WTC11 (cell line): ENCODE measurements at regions not wholly inside any gene's neighbourhood (a gene's known extent, or its start where the extent isn't known, plus 50 kb on each side); places are given as distances from the start of the nearest gene placed in this dataset.

Experiments used
- ATAC-seq: fragments of 200-7000 bp; cut with Tn5 transposase; 2 replicates; pipeline ENCODE4 v1.10.0; 2021; ENCODE audit warnings: mild to moderate bottlenecking, moderate library complexity
- CTCF ChIA-PET: fragments of 300-600 bp; sonication (Branson Sonifier 250); formaldehyde crosslinking; loops from one replicate; lab custom pipeline; 2021; ENCODE audit warnings: antibody characterized with exemption; lab: Charles Lee
- POLR2A ChIA-PET: fragments of 350-600 bp; sonication (Branson Sonifier 250); formaldehyde crosslinking; loops from one replicate; lab custom pipeline; 2021; ENCODE audit warnings: antibody characterized with exemption; lab: Charles Lee
- DNase-seq: peaks from one replicate; pipeline ENCODE4 v3.0.0; 2021; ENCODE audit warnings: low spot score
- H3K27ac Mint-ChIP-seq: 2 replicates; pipeline ENCODE4 v1.8.0; 2021; ENCODE audit warnings: mixed read lengths
- H3K27me3 Mint-ChIP-seq: 2 replicates; pipeline ENCODE4 v1.8.0; 2021; ENCODE audit warnings: low read depth, mild to moderate bottlenecking, moderate library complexity, mixed read lengths
- H3K36me3 Mint-ChIP-seq: 2 replicates; pipeline ENCODE4 v1.8.0; 2021; ENCODE audit warnings: mixed read lengths
- H3K4me1 Mint-ChIP-seq: 2 replicates; pipeline ENCODE4 v1.8.0; 2022; ENCODE audit warnings: mixed read lengths
- H3K4me3 Mint-ChIP-seq: 2 replicates; pipeline ENCODE4 v1.8.0; 2021; ENCODE audit warnings: mild to moderate bottlenecking, moderate library complexity, mixed read lengths
- H3K9me3 Mint-ChIP-seq: 2 replicates; pipeline ENCODE4 v1.8.0; 2021; ENCODE audit warnings: mixed read lengths
- CREB1 ChIP-seq: sonication (generic); formaldehyde crosslinking; IDR thresholded peaks from 2 replicates; pipeline ENCODE4 v1.8.0; 2023; ENCODE audit warnings: mild to moderate bottlenecking, missing genetic modification reagents
- ELF4 ChIP-seq: sonication (generic); formaldehyde crosslinking; IDR thresholded peaks from 2 replicates; pipeline ENCODE4 v1.8.1; 2022; ENCODE audit warnings: low read depth, mild to moderate bottlenecking, moderate library complexity, missing genetic modification reagents
- ESRRA ChIP-seq: sonication (generic); formaldehyde crosslinking; IDR thresholded peaks from 2 replicates; pipeline ENCODE4 v1.8.1; 2022; ENCODE audit warnings: mild to moderate bottlenecking, missing genetic modification reagents, borderline replicate concordance
- ETV6 ChIP-seq: sonication (generic); formaldehyde crosslinking; IDR thresholded peaks from 2 replicates; pipeline ENCODE4 v1.8.1; 2022; ENCODE audit warnings: mild to moderate bottlenecking, missing genetic modification reagents
- GTF2I ChIP-seq: fragments of 250-450 bp; sonication (Bioruptor Pico); conservative IDR thresholded peaks from 2 replicates; pipeline ENCODE4 v1.4.0; 2021; ENCODE audit warnings: mild to moderate bottlenecking
- MXD4 ChIP-seq: fragments of 250-450 bp; sonication (Bioruptor Pico); IDR thresholded peaks from 2 replicates; pipeline ENCODE4 v1.8.0; 2021; ENCODE audit warnings: mild to moderate bottlenecking, moderate library complexity, borderline replicate concordance
- PRRX2 ChIP-seq: fragments of 250-450 bp; sonication (Bioruptor Pico); IDR thresholded peaks from 2 replicates; pipeline ENCODE4 v1.8.0; 2021; ENCODE audit warnings: mild to moderate bottlenecking
- TEAD4 ChIP-seq: sonication (generic); formaldehyde crosslinking; IDR thresholded peaks from 2 replicates; pipeline ENCODE4 v1.8.0; 2022; ENCODE audit warnings: mild to moderate bottlenecking, missing genetic modification reagents
- ZBTB21 ChIP-seq: sonication (generic); formaldehyde crosslinking; IDR thresholded peaks from 2 replicates; pipeline ENCODE4 v1.8.1; 2023; ENCODE audit warnings: mild to moderate bottlenecking, missing genetic modification reagents, borderline replicate concordance
- ZNF416 ChIP-seq: fragments of 250-450 bp; sonication (Bioruptor Pico); IDR thresholded peaks from 2 replicates; pipeline ENCODE4 v1.9.0; 2021; ENCODE audit warnings: mild to moderate bottlenecking, inconsistent platforms
- TF ChIP-seq, protein P1 (sequence below): sonication (generic); formaldehyde crosslinking; IDR thresholded peaks from 2 replicates; pipeline ENCODE4 v1.8.0; 2023; ENCODE audit warnings: mild to moderate bottlenecking, missing genetic modification reagents
- TF ChIP-seq, protein P2 (sequence below): sonication (generic); formaldehyde crosslinking; IDR thresholded peaks from 2 replicates; pipeline ENCODE4 v1.8.1; 2023; ENCODE audit warnings: mild to moderate bottlenecking, missing genetic modification reagents, moderate library complexity
- TF ChIP-seq, protein P3 (sequence below): fragments of 200-600 bp; IDR thresholded peaks from 2 replicates; pipeline ENCODE4 v1.8.0; 2022; ENCODE audit warnings: antibody characterized with exemption
- TF ChIP-seq, protein P4 (sequence below): fragments of 250-450 bp; sonication (Bioruptor Pico); IDR thresholded peaks from 2 replicates; pipeline ENCODE4 v1.9.0; 2021; ENCODE audit warnings: mild to moderate bottlenecking, borderline replicate concordance

DNA sequence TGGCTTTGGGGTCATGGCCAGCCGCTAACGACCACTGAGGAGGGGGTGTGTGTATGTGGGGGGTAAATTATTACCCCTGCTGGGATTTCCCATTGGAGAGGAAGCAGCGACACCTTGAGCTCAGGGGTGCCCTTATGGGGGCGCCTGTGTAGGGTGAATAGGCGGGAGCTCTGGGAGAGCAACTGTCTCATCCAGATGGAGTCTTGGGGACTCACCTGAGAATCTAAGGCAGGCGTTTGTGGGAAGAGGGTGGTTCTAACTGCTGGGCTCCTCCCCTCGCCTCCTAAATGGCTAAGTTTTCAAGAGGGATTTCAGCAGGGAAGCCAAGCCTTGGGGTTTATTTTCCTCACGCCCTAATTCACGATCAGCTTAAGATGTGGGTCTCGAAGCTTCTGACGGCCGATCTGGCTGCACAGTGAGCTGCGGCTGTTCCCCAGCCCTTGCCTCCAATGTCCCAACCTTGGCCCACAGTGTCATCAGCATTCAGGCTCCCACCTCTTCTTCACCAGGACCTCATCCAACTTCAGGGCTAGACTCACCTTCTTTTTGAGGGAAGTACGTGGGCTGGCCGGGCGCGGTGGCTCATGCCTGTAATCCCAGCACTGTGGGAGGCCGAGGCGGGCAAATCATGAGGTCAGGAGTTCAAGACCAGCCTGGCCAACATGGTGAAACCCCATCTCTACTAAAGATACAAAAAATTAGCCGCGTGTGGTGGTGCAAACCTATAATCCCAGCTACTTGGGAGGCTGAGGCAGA lies 136.9 kb upstream of the EEF2KMT start (continued):
- no peak for TF ChIP-seq TEAD4 (CRISPR knock-in tag)

DNA sequence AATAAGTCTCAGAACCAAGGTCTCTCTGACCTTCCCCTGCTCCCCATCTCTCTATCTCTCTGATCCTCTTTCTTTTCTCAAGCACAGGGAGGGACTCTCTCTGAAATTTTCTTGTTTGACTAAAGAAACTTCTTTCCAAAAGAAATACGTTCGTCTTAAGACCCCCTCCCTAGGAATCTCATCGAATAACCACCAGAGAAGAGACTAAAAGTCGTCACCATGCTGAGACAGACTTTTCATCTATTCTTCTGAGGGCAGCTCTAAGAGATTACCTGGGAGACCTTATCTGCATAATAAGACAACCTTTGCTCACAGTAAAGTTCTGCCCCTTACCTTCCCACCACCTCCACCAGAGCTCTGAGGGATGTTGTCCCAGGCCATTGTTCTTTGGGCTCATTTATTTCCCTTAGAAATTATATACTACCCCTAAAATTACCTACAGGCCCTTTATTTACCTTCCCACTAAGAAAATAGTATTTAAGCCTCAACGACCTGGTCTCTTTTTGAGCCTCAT lies 133.7 kb upstream of the EEF2KMT start:
- DNase-seq, result no peak
- POLR2A ChIA-PET, result no interaction called here
- CTCF ChIA-PET, result no interaction called here
- Mint-ChIP-seq H3K27me3 (peaks cover 3% of the 10 kb centered on the region), H3K27ac (no peak overlapping the region), H3K4me3 (no peak overlapping the region), H3K9me3 (peaks cover 16% of the 10 kb centered on the region), H3K4me1 (peaks cover 30% of the 10 kb centered on the region), H3K36me3 (peaks cover 15% of the 10 kb centered on the region)
- ATAC-seq, result peak; percentile 16; the same call in 1 of the 2 replicates
- no peak for TF ChIP-seq CREB1 (CRISPR knock-in tag)

DNA sequence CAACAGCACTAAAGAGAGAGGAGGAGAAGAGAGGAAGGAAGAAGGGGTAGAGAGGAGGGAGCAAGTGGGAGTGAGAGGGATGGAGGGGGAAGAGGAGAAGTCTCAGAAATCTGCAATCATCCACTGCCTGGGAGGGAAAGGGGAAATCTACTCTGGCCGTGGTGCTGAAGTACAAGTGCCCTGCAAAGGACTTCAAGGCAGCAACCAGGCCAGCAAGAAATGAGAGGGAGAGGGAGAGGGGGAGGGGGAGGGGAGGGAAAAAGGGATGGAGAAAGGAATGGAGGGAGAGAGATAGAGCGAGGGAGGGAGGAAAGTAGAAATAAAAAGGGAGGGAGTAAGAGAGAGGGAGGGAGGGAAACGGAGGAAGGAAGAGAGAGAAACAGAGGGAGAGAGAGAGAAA lies 130.8 kb upstream of the EEF2KMT start:
- H3K36me3 Mint-ChIP-seq, result peaks cover 15% of the 10 kb centered on the region
- peaks cover 42% of the 10 kb centered on the region for H3K4me1 Mint-ChIP-seq
- CTCF ChIA-PET, result interaction anchor here (1.0 kb wide), 1 partner anchor 172 kb away, joined by 3 read pairs; no protein-coding TSS in a partner anchor
- peaks cover 3% of the 10 kb centered on the region for H3K27me3 Mint-ChIP-seq
- no peak overlapping the region for H3K27ac Mint-ChIP-seq
- ATAC-seq, result peak; percentile 81
- POLR2A ChIA-PET, result interaction anchor here (0.5 kb wide), 1 partner anchor 311 kb away, joined by 3 read pairs; no protein-coding TSS in a partner anchor
- TF ChIP-seq, protein P1, sequence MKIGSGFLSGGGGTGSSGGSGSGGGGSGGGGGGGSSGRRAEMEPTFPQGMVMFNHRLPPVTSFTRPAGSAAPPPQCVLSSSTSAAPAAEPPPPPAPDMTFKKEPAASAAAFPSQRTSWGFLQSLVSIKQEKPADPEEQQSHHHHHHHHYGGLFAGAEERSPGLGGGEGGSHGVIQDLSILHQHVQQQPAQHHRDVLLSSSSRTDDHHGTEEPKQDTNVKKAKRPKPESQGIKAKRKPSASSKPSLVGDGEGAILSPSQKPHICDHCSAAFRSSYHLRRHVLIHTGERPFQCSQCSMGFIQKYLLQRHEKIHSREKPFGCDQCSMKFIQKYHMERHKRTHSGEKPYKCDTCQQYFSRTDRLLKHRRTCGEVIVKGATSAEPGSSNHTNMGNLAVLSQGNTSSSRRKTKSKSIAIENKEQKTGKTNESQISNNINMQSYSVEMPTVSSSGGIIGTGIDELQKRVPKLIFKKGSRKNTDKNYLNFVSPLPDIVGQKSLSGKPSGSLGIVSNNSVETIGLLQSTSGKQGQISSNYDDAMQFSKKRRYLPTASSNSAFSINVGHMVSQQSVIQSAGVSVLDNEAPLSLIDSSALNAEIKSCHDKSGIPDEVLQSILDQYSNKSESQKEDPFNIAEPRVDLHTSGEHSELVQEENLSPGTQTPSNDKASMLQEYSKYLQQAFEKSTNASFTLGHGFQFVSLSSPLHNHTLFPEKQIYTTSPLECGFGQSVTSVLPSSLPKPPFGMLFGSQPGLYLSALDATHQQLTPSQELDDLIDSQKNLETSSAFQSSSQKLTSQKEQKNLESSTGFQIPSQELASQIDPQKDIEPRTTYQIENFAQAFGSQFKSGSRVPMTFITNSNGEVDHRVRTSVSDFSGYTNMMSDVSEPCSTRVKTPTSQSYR (CRISPR knock-in tag), result peak; percentile 27; the same call in 1 of the 2 replicates
- TF ChIP-seq, protein P2, sequence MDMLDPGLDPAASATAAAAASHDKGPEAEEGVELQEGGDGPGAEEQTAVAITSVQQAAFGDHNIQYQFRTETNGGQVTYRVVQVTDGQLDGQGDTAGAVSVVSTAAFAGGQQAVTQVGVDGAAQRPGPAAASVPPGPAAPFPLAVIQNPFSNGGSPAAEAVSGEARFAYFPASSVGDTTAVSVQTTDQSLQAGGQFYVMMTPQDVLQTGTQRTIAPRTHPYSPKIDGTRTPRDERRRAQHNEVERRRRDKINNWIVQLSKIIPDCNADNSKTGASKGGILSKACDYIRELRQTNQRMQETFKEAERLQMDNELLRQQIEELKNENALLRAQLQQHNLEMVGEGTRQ (CRISPR knock-in tag), result no peak
- TF ChIP-seq, all 79 proteins: peak for 1
- peak; percentile 47 for DNase-seq
- peaks cover 16% of the 10 kb centered on the region for H3K9me3 Mint-ChIP-seq
- H3K4me3 Mint-ChIP-seq, result no peak overlapping the region

DNA sequence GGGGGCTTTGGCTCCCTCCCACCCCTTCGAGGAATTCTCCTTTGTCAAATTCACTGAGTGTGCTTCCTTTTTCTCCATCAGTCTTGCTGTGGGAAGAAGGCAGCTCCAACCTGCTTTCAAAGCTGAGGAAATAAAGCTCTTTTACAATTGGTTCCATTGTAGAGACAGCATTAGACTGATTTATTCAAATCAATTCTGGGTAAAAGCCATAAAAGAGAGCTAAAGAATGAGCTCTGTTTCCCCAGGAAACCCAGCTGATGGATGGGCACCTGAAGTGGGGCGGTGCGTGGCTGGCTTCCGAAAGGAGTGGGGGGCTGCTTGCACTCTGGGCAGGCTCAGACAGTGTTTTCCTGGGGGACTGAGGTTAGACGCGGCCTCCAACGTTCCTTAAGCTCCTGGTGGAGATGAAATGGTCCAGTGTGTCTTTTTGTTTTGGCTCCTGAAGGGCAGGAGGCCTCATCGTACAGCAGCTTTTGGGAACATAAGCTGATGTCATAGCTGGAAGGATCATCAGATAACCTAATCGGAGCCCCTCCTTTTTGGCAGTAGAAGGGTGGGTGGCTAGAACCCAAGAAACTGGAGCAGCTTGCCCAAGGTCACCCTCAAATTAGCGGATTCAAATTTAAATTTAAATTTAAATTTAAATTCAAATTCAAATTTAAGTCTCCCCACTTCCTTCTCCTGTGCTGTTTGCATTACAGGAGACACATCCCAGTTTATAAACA lies 128.5 kb upstream of the EEF2KMT start:
- DNase-seq (no peak), ATAC-seq (no peak)
- Mint-ChIP-seq H3K27me3 (no peaks in the 10 kb centered on the region; the same call in 1 of the 2 replicates), H3K9me3 (peaks cover 9% of the 10 kb centered on the region), H3K27ac (no peak overlapping the region), H3K36me3 (peaks cover 3% of the 10 kb centered on the region; the same call in 1 of the 2 replicates), H3K4me1 (peaks cover 34% of the 10 kb centered on the region), H3K4me3 (no peak overlapping the region)
- ChIA-PET POLR2A (no interaction called here), CTCF (interaction anchor here (1.0 to 1.4 kb wide), 4 partner anchors 170 to 264 kb away, joined by 3 to 5 read pairs (median 4); no protein-coding TSS in a partner anchor)
- TF ChIP-seq ZBTB21 (CRISPR knock-in tag) (no peak), GTF2I (CRISPR knock-in tag) (no peak), ELF4 (CRISPR knock-in tag) (no peak), ZNF416 (CRISPR knock-in tag) (no peak), ESRRA (CRISPR knock-in tag) (no peak), PRRX2 (CRISPR knock-in tag) (no peak), MXD4 (CRISPR knock-in tag) (no peak), ETV6 (CRISPR knock-in tag) (no peak)
- TF ChIP-seq, protein P1 (CRISPR knock-in tag), result no peak
- TF ChIP-seq, protein P3, sequence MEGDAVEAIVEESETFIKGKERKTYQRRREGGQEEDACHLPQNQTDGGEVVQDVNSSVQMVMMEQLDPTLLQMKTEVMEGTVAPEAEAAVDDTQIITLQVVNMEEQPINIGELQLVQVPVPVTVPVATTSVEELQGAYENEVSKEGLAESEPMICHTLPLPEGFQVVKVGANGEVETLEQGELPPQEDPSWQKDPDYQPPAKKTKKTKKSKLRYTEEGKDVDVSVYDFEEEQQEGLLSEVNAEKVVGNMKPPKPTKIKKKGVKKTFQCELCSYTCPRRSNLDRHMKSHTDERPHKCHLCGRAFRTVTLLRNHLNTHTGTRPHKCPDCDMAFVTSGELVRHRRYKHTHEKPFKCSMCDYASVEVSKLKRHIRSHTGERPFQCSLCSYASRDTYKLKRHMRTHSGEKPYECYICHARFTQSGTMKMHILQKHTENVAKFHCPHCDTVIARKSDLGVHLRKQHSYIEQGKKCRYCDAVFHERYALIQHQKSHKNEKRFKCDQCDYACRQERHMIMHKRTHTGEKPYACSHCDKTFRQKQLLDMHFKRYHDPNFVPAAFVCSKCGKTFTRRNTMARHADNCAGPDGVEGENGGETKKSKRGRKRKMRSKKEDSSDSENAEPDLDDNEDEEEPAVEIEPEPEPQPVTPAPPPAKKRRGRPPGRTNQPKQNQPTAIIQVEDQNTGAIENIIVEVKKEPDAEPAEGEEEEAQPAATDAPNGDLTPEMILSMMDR, result no peak
- TF ChIP-seq, protein P4, sequence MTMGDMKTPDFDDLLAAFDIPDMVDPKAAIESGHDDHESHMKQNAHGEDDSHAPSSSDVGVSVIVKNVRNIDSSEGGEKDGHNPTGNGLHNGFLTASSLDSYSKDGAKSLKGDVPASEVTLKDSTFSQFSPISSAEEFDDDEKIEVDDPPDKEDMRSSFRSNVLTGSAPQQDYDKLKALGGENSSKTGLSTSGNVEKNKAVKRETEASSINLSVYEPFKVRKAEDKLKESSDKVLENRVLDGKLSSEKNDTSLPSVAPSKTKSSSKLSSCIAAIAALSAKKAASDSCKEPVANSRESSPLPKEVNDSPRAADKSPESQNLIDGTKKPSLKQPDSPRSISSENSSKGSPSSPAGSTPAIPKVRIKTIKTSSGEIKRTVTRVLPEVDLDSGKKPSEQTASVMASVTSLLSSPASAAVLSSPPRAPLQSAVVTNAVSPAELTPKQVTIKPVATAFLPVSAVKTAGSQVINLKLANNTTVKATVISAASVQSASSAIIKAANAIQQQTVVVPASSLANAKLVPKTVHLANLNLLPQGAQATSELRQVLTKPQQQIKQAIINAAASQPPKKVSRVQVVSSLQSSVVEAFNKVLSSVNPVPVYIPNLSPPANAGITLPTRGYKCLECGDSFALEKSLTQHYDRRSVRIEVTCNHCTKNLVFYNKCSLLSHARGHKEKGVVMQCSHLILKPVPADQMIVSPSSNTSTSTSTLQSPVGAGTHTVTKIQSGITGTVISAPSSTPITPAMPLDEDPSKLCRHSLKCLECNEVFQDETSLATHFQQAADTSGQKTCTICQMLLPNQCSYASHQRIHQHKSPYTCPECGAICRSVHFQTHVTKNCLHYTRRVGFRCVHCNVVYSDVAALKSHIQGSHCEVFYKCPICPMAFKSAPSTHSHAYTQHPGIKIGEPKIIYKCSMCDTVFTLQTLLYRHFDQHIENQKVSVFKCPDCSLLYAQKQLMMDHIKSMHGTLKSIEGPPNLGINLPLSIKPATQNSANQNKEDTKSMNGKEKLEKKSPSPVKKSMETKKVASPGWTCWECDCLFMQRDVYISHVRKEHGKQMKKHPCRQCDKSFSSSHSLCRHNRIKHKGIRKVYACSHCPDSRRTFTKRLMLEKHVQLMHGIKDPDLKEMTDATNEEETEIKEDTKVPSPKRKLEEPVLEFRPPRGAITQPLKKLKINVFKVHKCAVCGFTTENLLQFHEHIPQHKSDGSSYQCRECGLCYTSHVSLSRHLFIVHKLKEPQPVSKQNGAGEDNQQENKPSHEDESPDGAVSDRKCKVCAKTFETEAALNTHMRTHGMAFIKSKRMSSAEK (CRISPR knock-in tag), result no peak
